ENCODE measurements at regions not wholly inside any gene's neighbourhood (a gene's known extent, or its start where the extent isn't known, plus 50 kb on each side); places are given as distances from the start of the nearest gene placed in this dataset.

DNA sequence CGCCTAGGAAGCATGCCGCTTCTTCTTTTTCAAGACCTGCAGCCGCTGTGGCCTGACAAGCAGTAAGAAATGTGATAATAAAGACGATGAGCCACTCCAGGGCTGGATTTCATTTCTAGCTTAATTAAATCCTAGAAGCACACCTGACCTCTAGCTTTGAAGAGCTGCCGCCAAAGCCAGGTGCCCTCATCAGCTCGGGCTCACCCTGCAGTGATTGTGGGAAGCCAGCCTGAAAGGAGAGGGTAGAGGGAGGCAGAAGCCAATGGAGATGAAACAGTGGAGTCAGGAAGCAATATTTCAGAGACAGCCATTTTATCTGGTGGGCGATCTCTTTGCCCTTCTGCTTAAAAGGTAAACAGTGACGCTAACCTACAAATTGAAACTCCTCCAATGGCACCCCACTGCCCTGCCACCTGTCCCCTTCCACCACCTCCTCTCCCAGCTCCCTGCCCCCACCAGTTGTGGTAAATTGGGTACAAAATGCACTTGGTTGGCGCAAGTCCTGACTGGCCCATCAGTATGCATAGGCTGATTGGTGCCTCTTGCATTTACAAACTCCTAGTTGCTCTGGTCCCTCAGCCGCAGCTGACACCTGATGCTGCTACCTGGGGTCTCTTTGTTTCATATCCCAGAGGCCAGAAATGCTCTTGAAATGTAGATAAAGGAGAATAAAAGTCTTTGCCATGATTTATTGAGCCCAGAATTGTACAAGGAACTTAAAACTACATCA lies 385.3 kb downstream of the PDCD6IP start:
- Histone ChIP-seq H3K36me3 (ENCODE audit: control insufficient read depth, insufficient read depth, low read length) (no peaks in the 10 kb centered on the region), H3K27ac (ENCODE audit: insufficient read depth, low read length, poor library complexity, severe bottlenecking) (no peak overlapping the region), H3K4me1 (ENCODE audit: control insufficient read depth, insufficient read depth, low read length, poor library complexity, severe bottlenecking) (no peaks in the 10 kb centered on the region), H3K4me3 (ENCODE audit: low read depth, low read length) (no peak overlapping the region), H3K9me3 (ENCODE audit: control insufficient read depth in 2 of 2, low read length in 2 of 2) (no peaks in the 10 kb centered on the region), H3K27me3 (ENCODE audit: control insufficient read depth, insufficient read depth, low read length) (no peaks in the 10 kb centered on the region)
- H3K4me3 Mint-ChIP-seq, result peak overlapping the region in 1 of 4 donors; percentile 2
- no peak for DNase-seq
- H3K36me3 Mint-ChIP-seq, result no peaks in the 10 kb centered on the region
- no peak for ATAC-seq (ENCODE audit: low read depth in 2 of 2)
- H3K9me3 Mint-ChIP-seq, result peaks cover 0 to 3% (median 0%) of the 10 kb centered on the region in 7 donors
- no peak overlapping the region for H3K27ac Mint-ChIP-seq
- H3K27me3 Mint-ChIP-seq, result no peaks in the 10 kb centered on the region
- H3K4me1 Mint-ChIP-seq, result no peaks in the 10 kb centered on the region

- Histone ChIP-seq H3K9me3 (ENCODE audit: control insufficient read depth in 2 of 2, low read length in 2 of 2) (no peaks in the 10 kb centered on the region), H3K4me3 (ENCODE audit: low read depth, low read length) (no peak overlapping the region), H3K36me3 (ENCODE audit: control insufficient read depth, insufficient read depth, low read length) (no peaks in the 10 kb centered on the region), H3K4me1 (ENCODE audit: control insufficient read depth, insufficient read depth, low read length, poor library complexity, severe bottlenecking) (no peaks in the 10 kb centered on the region), H3K27ac (ENCODE audit: insufficient read depth, low read length, poor library complexity, severe bottlenecking) (no peak overlapping the region), H3K27me3 (ENCODE audit: control insufficient read depth, insufficient read depth, low read length) (no peaks in the 10 kb centered on the region)
- Mint-ChIP-seq H3K9me3 (peaks cover 0 to 3% (median 0%) of the 10 kb centered on the region in 7 donors), H3K4me3 (no peak overlapping the region), H3K27ac (no peak overlapping the region), H3K36me3 (no peaks in the 10 kb centered on the region), H3K27me3 (no peaks in the 10 kb centered on the region), H3K4me1 (no peaks in the 10 kb centered on the region)
- DNase-seq (no peak), ATAC-seq (ENCODE audit: low read depth in 2 of 2) (no peak)
These were observed 386.9 kb downstream of the PDCD6IP start for GRCh38 chr3:34185301-34185700.

DNA sequence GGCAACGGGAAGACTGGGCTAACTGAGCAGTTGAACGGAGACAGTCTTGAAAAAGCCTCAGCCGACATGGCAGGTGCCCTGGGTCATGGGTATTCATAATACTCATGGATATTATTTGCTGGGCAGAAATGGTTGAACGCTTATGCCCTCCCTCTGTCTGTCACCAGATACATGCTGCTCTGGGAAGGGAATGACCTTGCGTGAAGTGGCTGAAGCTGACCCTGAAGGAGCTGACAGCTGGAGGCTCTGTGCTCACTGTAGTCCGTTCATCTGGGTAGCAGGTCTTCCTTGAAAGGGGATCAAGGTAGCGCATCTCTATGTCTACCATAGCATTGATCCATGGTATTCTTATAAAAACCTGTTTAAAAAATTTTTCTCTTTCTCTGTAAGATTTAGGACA lies 390.7 kb downstream of the PDCD6IP start:
- H3K36me3 ChIP-seq (ENCODE audit: control insufficient read depth, insufficient read depth, low read length), result no peaks in the 10 kb centered on the region
- H3K4me1 ChIP-seq (ENCODE audit: control insufficient read depth, insufficient read depth, low read length, poor library complexity, severe bottlenecking), result no peaks in the 10 kb centered on the region
- no peaks in the 10 kb centered on the region for H3K9me3 ChIP-seq (ENCODE audit: control insufficient read depth in 2 of 2, low read length in 2 of 2)
- H3K27me3 Mint-ChIP-seq, result no peaks in the 10 kb centered on the region
- no peak overlapping the region for H3K27ac ChIP-seq (ENCODE audit: insufficient read depth, low read length, poor library complexity, severe bottlenecking)
- H3K4me1 Mint-ChIP-seq, result no peaks in the 10 kb centered on the region
- DNase-seq (no peak), ATAC-seq (ENCODE audit: low read depth in 2 of 2) (no peak)
- no peak overlapping the region for H3K4me3 Mint-ChIP-seq
- no peak overlapping the region for H3K4me3 ChIP-seq (ENCODE audit: low read depth, low read length)
- H3K27me3 ChIP-seq (ENCODE audit: control insufficient read depth, insufficient read depth, low read length), result no peaks in the 10 kb centered on the region
- no peaks in the 10 kb centered on the region for H3K36me3 Mint-ChIP-seq
- H3K9me3 Mint-ChIP-seq, result peaks cover 0 to 2% (median 0%) of the 10 kb centered on the region in 7 donors
- no peak overlapping the region for H3K27ac Mint-ChIP-seq

DNA sequence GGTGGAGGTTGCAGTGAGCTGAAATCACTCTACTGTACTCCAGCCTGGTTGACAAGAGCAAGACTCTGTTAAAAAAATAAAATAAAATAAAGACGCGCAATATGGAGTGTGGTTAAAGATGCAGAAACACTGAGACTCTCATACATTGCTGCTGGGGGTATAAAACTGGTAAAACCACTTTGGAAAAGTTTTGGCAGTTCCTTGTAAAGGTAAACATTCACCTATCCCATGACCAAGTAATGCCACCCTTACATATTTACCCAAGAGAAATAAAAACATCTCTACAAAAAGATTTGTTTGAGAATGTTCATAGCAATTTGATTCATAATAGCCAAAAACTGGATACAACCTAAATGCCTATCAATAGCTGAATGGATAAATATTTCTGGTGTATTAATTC lies 398.5 kb downstream of the PDCD6IP start:
- Histone ChIP-seq H3K36me3 (ENCODE audit: control insufficient read depth, insufficient read depth, low read length) (no peaks in the 10 kb centered on the region), H3K4me3 (ENCODE audit: low read depth, low read length) (no peak overlapping the region), H3K9me3 (ENCODE audit: control insufficient read depth in 2 of 2, low read length in 2 of 2) (no peaks in the 10 kb centered on the region), H3K4me1 (ENCODE audit: control insufficient read depth, insufficient read depth, low read length, poor library complexity, severe bottlenecking) (no peaks in the 10 kb centered on the region), H3K27ac (ENCODE audit: insufficient read depth, low read length, poor library complexity, severe bottlenecking) (no peak overlapping the region), H3K27me3 (ENCODE audit: control insufficient read depth, insufficient read depth, low read length) (no peaks in the 10 kb centered on the region)
- Mint-ChIP-seq H3K4me3 (no peak overlapping the region), H3K9me3 (peaks cover 0 to 2% (median 0%) of the 10 kb centered on the region in 7 donors), H3K27me3 (no peaks in the 10 kb centered on the region), H3K36me3 (no peaks in the 10 kb centered on the region), H3K27ac (peak overlapping the region in 1 of 3 donors; percentile 3), H3K4me1 (no peaks in the 10 kb centered on the region)
- ATAC-seq (ENCODE audit: low read depth in 2 of 2) (no peak), DNase-seq (no peak)

- H3K27me3 Mint-ChIP-seq, result no peaks in the 10 kb centered on the region
- H3K36me3 Mint-ChIP-seq, result no peaks in the 10 kb centered on the region
- Histone ChIP-seq H3K4me3 (ENCODE audit: low read depth, low read length) (no peak overlapping the region), H3K36me3 (ENCODE audit: control insufficient read depth, insufficient read depth, low read length) (no peaks in the 10 kb centered on the region), H3K4me1 (ENCODE audit: control insufficient read depth, insufficient read depth, low read length, poor library complexity, severe bottlenecking) (no peaks in the 10 kb centered on the region), H3K27ac (ENCODE audit: insufficient read depth, low read length, poor library complexity, severe bottlenecking) (no peak overlapping the region), H3K27me3 (ENCODE audit: control insufficient read depth, insufficient read depth, low read length) (no peaks in the 10 kb centered on the region), H3K9me3 (ENCODE audit: control insufficient read depth in 2 of 2, low read length in 2 of 2) (no peaks in the 10 kb centered on the region)
- no peaks in the 10 kb centered on the region for H3K4me1 Mint-ChIP-seq
- no peak overlapping the region for H3K4me3 Mint-ChIP-seq
- peaks cover 0 to 3% (median 0%) of the 10 kb centered on the region in 7 donors for H3K9me3 Mint-ChIP-seq
- DNase-seq (no peak), ATAC-seq (ENCODE audit: low read depth in 2 of 2) (no peak)
- H3K27ac Mint-ChIP-seq, result no peak overlapping the region
These were observed 399.9 kb downstream of the PDCD6IP start for GRCh38 chr3:34198309-34198708.

- no peak overlapping the region for H3K27ac Mint-ChIP-seq
- H3K4me3 Mint-ChIP-seq, result no peak overlapping the region
- no peaks in the 10 kb centered on the region for H3K36me3 Mint-ChIP-seq
- peaks cover 0 to 3% (median 0%) of the 10 kb centered on the region in 7 donors for H3K9me3 Mint-ChIP-seq
- Histone ChIP-seq H3K4me1 (ENCODE audit: control insufficient read depth, insufficient read depth, low read length, poor library complexity, severe bottlenecking) (no peaks in the 10 kb centered on the region), H3K9me3 (ENCODE audit: control insufficient read depth in 2 of 2, low read length in 2 of 2) (no peaks in the 10 kb centered on the region), H3K27ac (ENCODE audit: insufficient read depth, low read length, poor library complexity, severe bottlenecking) (no peak overlapping the region), H3K4me3 (ENCODE audit: low read depth, low read length) (no peak overlapping the region), H3K36me3 (ENCODE audit: control insufficient read depth, insufficient read depth, low read length) (no peaks in the 10 kb centered on the region), H3K27me3 (ENCODE audit: control insufficient read depth, insufficient read depth, low read length) (no peaks in the 10 kb centered on the region)
- H3K4me1 Mint-ChIP-seq, result peaks cover 0 to 2% (median 0%) of the 10 kb centered on the region in 4 donors
- DNase-seq (no peak), ATAC-seq (ENCODE audit: low read depth in 2 of 2) (no peak)
- no peaks in the 10 kb centered on the region for H3K27me3 Mint-ChIP-seq
These were observed 402.1 kb downstream of the PDCD6IP start for GRCh38 chr3:34200576-34200975.

GRCh38 chr3:34202975-34203374 lies 404.5 kb downstream of the PDCD6IP start:
- H3K4me1 Mint-ChIP-seq, result peaks cover 0 to 2% (median 0%) of the 10 kb centered on the region in 4 donors
- H3K27me3 ChIP-seq (ENCODE audit: control insufficient read depth, insufficient read depth, low read length), result no peaks in the 10 kb centered on the region

DNA sequence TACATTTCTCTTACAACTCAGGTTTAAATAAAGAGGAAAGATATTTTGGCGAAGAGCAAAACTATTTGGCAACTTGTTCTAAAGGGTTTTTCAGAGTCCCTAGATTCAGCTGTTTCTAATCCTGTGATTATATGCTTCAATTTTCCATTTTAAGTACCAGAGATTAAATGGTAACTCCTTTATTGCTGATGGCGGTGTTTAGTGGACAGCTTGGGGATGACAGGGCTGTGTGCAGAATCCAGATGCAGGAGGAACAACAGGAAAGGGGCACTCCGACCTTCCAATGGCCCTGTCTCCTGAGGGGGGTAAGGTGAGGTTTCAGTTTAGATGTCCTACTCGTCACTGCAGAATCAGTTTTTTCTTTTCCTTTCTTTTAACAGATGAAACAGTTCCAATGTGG lies 405.0 kb downstream of the PDCD6IP start:
- Histone ChIP-seq H3K36me3 (ENCODE audit: control insufficient read depth, insufficient read depth, low read length) (no peaks in the 10 kb centered on the region), H3K4me3 (ENCODE audit: low read depth, low read length) (no peak overlapping the region), H3K9me3 (ENCODE audit: control insufficient read depth in 2 of 2, low read length in 2 of 2) (no peaks in the 10 kb centered on the region), H3K27me3 (ENCODE audit: control insufficient read depth, insufficient read depth, low read length) (no peaks in the 10 kb centered on the region), H3K4me1 (ENCODE audit: control insufficient read depth, insufficient read depth, low read length, poor library complexity, severe bottlenecking) (no peaks in the 10 kb centered on the region), H3K27ac (ENCODE audit: insufficient read depth, low read length, poor library complexity, severe bottlenecking) (no peak overlapping the region)
- no peak overlapping the region for H3K27ac Mint-ChIP-seq
- H3K4me3 Mint-ChIP-seq, result no peak overlapping the region
- no peaks in the 10 kb centered on the region for H3K36me3 Mint-ChIP-seq
- H3K4me1 Mint-ChIP-seq, result peaks cover 0 to 2% (median 0%) of the 10 kb centered on the region in 4 donors
- peaks cover 0 to 3% (median 0%) of the 10 kb centered on the region in 7 donors for H3K9me3 Mint-ChIP-seq
- DNase-seq (no peak), ATAC-seq (ENCODE audit: low read depth in 2 of 2) (no peak)
- no peaks in the 10 kb centered on the region for H3K27me3 Mint-ChIP-seq

More at GRCh38 chr3:34202975-34203374, 404.5 kb downstream of the PDCD6IP start:
- Histone ChIP-seq H3K4me1 (ENCODE audit: control insufficient read depth, insufficient read depth, low read length, poor library complexity, severe bottlenecking) (no peaks in the 10 kb centered on the region), H3K27ac (ENCODE audit: insufficient read depth, low read length, poor library complexity, severe bottlenecking) (no peak overlapping the region), H3K9me3 (ENCODE audit: control insufficient read depth in 2 of 2, low read length in 2 of 2) (no peaks in the 10 kb centered on the region), H3K36me3 (ENCODE audit: control insufficient read depth, insufficient read depth, low read length) (no peaks in the 10 kb centered on the region), H3K4me3 (ENCODE audit: low read depth, low read length) (no peak overlapping the region)
- no peak overlapping the region for H3K27ac Mint-ChIP-seq
- no peaks in the 10 kb centered on the region for H3K36me3 Mint-ChIP-seq
- H3K4me3 Mint-ChIP-seq, result no peak overlapping the region
- H3K9me3 Mint-ChIP-seq, result peaks cover 0 to 3% (median 0%) of the 10 kb centered on the region in 7 donors
- DNase-seq, result no peak
- no peak for ATAC-seq (ENCODE audit: low read depth in 2 of 2)
- no peaks in the 10 kb centered on the region for H3K27me3 Mint-ChIP-seq
